GM18505 (cell line): ENCODE measurements at regions not wholly inside any gene's neighbourhood (a gene's known extent, or its start where the extent isn't known, plus 50 kb on each side); places are given as distances from the start of the nearest gene placed in this dataset.

Experiments
- ATAC-seq: cut with Tn5 transposase; IDR thresholded peaks from one replicate; pipeline ENCODE4 v1.9.1; 2021; ENCODE audit not compliant: unreplicated experiment
- POLR2A ChIP-seq: IDR thresholded peaks from 4 replicates; pipeline ENCODE4 v1.6.1; 2011; ENCODE audit warnings: borderline replicate concordance; ENCODE audit not compliant: insufficient read depth, insufficient read length; ENCODE audit errors: extremely low read depth

DNA sequence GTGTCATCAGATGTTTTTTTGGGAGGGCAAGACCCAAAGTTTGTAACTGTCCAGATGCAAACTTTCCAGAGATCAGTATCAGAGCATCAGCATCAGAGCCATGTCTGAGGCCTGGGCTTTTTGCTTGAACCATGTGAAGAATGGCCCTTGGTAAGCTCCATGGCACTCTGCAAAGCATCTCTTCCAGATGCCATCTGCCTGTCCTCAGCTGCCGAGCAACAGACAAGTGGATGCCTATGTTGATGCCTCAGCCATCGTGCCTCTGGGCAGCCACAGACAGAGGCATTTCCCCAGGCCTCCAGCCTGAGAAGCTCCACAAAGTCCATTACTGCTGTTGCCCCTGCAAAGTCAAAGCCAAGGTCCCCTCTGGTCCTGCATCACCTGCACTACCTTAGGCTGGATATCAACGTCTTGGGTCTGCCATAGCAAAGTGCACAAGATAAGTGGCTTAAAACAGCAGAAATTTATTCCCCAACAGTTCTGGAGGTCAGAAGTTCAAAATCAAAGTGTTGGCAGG lies 670.2 kb upstream of the MKI67 start:
- no peak for TF ChIP-seq POLR2A
- ATAC-seq: no peak

- TF ChIP-seq POLR2A: no peak
- ATAC-seq: no peak
These were observed 665.0 kb upstream of the MGMT start for GRCh38 chr10:128802062-128802461.

GRCh38 chr10:128803790-128804189 lies 663.3 kb upstream of the MGMT start:
- no peak for TF ChIP-seq POLR2A

DNA sequence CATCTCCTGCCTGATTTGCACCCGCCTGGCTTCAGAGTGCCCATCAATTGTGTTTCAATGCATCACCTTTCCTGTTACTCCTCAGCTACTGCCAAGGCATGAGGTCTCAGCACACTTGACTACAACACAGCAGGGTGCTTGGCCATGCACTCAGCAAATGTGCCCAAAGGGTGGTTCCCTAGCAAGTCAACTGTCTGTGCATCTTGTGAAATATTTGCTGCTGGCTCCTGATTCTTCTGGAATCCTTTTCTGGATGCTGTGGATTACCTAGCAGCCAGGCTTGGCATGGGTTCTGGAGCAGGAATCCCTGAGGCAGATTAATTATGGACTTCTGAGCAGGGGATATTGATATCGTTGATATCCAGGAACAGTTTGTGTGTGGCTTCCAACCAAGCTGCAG lies 662.6 kb upstream of the MGMT start:
- no peak for ATAC-seq
- no peak for TF ChIP-seq POLR2A

More at GRCh38 chr10:128803790-128804189, 663.3 kb upstream of the MGMT start:
- no peak for ATAC-seq

DNA sequence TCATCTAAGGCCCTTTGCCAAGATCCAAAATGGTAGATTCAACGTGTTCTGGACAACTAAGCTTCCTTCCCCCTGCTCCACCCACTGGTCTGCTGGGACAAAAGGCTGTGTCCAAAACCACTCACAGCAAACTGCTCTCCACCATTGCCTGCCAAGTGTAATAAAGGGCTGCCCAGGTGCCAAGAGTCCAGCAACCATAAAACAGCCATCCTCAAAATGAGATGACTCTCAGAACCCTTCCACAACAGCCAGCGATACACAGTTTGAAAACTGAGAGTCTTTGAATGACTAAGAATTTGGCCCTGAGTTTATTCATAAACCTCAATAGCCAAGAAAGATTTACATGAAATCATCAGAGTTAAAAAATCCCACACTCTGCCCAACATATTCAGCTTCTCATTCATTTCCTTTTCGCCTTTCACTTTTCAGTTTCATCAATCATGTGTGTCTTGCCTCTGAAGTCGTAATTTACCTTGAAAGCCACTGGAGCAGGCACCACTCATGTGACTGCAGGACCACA lies 658.1 kb upstream of the MGMT start:
- ATAC-seq: no peak
- no peak for TF ChIP-seq POLR2A

DNA sequence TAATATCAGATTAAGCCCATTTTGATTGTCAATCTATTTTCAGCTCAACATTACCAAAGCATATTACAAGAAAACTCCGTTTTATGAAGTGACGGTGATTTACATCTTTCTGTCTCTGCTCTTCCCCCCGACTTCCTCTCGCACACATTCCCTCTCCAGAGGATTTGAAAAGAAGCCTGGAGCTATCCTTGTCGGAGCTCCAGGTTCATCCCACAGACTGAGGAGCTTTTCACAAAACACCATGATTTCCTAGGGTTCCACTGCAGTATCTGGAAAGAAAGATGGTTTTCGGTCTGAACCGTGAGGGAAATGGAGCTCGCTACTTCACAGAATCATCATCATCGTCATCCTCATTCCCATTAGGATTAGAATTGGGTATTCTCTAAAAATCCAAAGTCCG lies 655.5 kb upstream of the MGMT start:
- no peak for ATAC-seq
- TF ChIP-seq POLR2A: no peak

GRCh38 chr10:128812000-128812399 lies 655.0 kb upstream of the MGMT start:
- TF ChIP-seq POLR2A: no peak
- ATAC-seq: no peak

GRCh38 chr10:128813574-128813973 lies 653.5 kb upstream of the MGMT start:
- no peak for ATAC-seq

DNA sequence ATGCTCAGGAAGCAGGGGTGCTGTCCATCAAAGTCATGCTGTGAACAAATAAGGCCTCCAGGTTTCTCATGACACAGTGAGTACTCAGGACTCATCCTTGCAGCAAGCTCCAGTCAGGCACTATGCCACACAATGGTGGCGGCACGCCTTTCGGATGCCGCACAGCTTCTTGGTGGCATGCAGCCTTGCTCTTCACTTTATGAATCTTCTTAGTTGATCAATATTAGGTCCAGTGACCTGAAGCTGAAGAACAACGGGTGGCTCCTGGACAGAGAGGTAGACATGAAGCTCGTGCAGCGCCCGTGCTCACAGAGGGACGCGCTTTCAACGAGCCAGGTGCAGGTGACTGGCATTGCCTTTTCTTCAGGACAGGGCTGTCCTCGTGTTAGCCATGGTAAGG lies 653.0 kb upstream of the MGMT start:
- ATAC-seq: no peak
- no peak for TF ChIP-seq POLR2A

More at GRCh38 chr10:128813574-128813973, 653.5 kb upstream of the MGMT start:
- no peak for TF ChIP-seq POLR2A

DNA sequence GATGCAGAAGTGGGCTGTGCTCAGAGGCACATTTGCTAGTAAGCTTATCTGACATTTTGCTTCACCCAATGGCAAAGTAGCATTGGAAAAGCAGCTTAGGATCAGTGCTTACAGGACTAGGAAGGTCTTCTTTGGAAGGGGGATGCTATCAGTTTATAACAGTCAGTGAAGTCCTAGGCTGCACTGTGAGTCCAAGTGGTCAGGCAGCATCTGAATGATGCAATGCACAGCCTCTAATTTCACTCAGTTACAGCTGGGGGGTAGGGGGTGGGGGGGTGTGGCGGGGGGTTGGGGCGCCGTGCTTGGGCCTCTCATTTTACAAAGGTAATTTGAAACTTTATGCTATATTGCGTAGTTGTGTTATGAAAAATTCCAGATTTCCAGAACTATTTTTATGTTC lies 652.3 kb upstream of the MGMT start:
- ATAC-seq: no peak

GRCh38 chr10:128816726-128817125 lies 650.3 kb upstream of the MGMT start:
- TF ChIP-seq POLR2A: no peak
- ATAC-seq: no peak

More for the DNA sequence above, 652.3 kb upstream of the MGMT start:
- no peak for TF ChIP-seq POLR2A

GRCh38 chr10:128817636-128818035 lies 649.4 kb upstream of the MGMT start:
- TF ChIP-seq POLR2A: no peak
- no peak for ATAC-seq

- TF ChIP-seq POLR2A: no peak
- no peak for ATAC-seq
These were observed 646.4 kb upstream of the MGMT start for GRCh38 chr10:128820663-128821062.

DNA sequence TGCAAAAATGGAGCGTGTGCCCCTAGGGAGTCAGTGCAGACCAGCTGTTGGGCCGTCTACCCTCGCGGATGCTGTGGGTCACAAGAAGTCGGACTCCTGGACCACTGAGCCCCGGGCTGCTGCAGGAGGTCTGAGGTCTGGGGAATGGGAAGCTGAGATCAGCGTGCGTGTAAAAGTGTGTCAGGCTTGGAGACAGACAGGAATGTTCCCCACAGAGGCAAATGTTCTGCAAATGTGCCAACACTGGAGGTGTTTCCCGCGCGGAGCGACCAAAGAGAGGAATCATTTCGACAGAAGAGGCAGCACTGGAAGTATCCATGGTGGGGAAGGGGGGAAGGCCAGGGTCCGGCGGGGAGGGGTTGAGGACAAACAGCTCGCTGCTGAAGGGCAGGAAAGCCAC lies 643.8 kb upstream of the MGMT start:
- no peak for TF ChIP-seq POLR2A
- ATAC-seq: no peak

DNA sequence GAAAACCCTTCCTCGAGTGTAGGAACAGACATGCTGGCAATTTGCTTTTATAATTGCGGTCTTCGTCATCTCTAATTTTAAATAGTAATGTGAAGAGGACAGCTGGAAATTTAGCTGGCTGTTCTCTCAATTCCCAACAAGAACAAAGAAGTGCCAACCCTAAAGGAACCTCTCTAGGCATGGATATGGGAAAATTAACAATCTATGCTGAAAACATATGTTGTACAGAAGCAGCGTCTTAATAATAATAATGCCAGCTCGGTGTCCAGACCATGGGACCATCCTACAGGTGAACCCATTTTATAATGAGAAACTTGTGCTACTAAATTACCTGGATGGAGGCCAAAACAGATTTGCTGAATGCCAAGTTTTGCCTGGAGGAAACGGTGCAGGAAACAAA lies 641.4 kb upstream of the MGMT start:
- no peak for TF ChIP-seq POLR2A

More for the DNA sequence above, 641.4 kb upstream of the MGMT start:
- ATAC-seq: no peak
